ENCODE measurements at regions not wholly inside any gene's neighbourhood (a gene's known extent, or its start where the extent isn't known, plus 50 kb on each side); places are given as distances from the start of the nearest gene placed in this dataset.

DNA sequence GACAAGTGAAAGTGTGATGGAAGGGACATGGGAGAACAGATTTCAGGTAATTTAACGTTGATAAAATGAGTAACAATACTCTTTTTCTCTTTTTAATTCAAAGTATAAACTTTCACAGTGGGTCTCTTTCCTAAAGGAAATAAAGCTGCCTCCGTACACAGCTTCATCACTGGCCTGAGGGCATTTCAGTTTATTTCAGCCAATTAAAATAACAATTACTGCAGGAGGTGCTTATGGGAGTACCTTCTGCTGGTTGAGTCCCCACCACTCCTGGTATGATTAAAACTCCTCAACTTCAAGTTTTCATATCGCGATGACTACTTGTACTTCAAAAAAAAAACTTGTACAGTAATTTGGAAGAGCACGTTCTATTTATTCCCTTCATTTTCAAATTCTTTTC, 1845.9 kb downstream of the MAT2B start:
- H3K9me3 ChIP-seq (ENCODE audit: control insufficient read depth in 5 of 5, low read length in 5 of 5) = no peaks in the 10 kb centered on the region
- H3K4me3 ChIP-seq (ENCODE audit: low read depth in 1 of 5, low read length in 5 of 5) = no peak overlapping the region
- no peaks in the 10 kb centered on the region for H3K27me3 ChIP-seq (ENCODE audit: control insufficient read depth in 5 of 5, insufficient read depth in 4 of 5, low read length in 5 of 5)
- H3K27ac ChIP-seq (ENCODE audit: low read depth, low read length) = no peak overlapping the region
- no peaks in the 10 kb centered on the region for H3K4me1 ChIP-seq (ENCODE audit: control insufficient read depth in 5 of 5, insufficient read depth in 5 of 5, low read length in 5 of 5)
- H3K36me3 ChIP-seq (ENCODE audit: control insufficient read depth in 5 of 5, insufficient read depth in 5 of 5, low read length in 5 of 5) = no peaks in the 10 kb centered on the region
- H3K9ac ChIP-seq (ENCODE audit: low read length in 5 of 5) = no peak overlapping the region

DNA sequence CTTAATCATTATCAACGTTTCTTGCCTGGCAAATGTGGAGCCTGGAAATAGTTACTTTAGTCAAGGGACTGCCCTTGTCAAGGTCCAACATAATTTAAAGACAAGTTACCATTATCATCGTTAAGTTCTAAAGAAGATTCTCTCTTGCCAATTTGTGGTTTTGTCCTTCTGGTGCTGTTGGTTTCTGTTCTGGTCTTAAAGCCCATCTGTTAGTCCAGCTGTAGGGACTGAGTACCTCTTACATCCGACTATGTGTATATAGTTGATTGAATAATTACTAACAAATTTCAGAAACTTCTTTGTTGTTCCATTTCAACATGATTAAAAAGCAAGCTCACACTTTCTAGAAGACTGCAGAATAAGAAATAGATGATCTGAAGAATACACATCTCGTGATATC, 1854.9 kb downstream of the MAT2B start:
- Histone ChIP-seq H3K9ac (ENCODE audit: low read length in 5 of 5) (no peak overlapping the region), H3K4me3 (ENCODE audit: low read depth in 1 of 5, low read length in 5 of 5) (no peak overlapping the region), H3K36me3 (ENCODE audit: control insufficient read depth in 5 of 5, insufficient read depth in 5 of 5, low read length in 5 of 5) (no peaks in the 10 kb centered on the region), H3K4me1 (ENCODE audit: control insufficient read depth in 5 of 5, insufficient read depth in 5 of 5, low read length in 5 of 5) (no peaks in the 10 kb centered on the region), H3K27me3 (ENCODE audit: control insufficient read depth in 5 of 5, insufficient read depth in 4 of 5, low read length in 5 of 5) (no peaks in the 10 kb centered on the region), H3K27ac (ENCODE audit: low read depth, low read length) (no peak overlapping the region), H3K9me3 (ENCODE audit: control insufficient read depth in 5 of 5, low read length in 5 of 5) (no peaks in the 10 kb centered on the region)

DNA sequence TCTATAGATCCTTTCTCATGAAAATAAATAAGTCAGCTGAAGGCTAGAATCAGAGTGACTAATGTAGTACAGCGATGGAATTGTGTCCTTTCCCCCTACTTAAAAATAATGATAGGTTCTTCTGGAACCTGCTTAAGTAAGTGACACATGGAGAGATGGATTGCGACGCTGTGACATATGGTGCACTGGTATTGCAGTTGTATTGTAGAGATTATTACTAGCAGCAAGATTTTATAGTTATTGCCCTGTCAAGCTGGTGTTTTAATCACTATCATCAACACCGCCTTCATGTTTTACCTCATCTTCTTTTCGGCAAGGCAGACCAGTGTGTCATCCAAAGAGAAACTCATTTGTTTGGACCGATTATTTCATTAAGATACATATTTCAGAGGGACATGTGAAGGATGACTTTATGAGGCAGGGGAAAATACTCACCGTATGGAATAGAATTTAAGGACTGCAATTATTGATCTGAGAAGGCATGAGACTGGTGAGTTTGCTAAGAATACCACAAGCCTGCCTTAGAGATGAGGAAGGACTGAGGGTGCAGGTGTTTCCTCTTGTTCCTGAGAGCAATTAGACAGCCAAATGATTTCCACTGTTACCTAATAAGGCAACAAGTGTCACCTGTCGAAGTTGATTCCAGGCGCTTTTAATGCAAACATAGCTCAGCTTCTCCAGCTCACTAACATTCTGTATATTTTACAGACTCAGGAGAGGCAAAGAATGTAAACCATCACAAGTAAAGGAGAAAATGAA, 1855.5 kb downstream of the MAT2B start:
- Histone ChIP-seq H3K9me3 (ENCODE audit: control insufficient read depth in 5 of 5, low read length in 5 of 5) (no peaks in the 10 kb centered on the region), H3K36me3 (ENCODE audit: control insufficient read depth in 5 of 5, insufficient read depth in 5 of 5, low read length in 5 of 5) (no peaks in the 10 kb centered on the region), H3K27me3 (ENCODE audit: control insufficient read depth in 5 of 5, insufficient read depth in 4 of 5, low read length in 5 of 5) (no peaks in the 10 kb centered on the region), H3K4me3 (ENCODE audit: low read depth in 1 of 5, low read length in 5 of 5) (no peak overlapping the region), H3K4me1 (ENCODE audit: control insufficient read depth in 5 of 5, insufficient read depth in 5 of 5, low read length in 5 of 5) (no peaks in the 10 kb centered on the region), H3K27ac (ENCODE audit: low read depth, low read length) (no peak overlapping the region), H3K9ac (ENCODE audit: low read length in 5 of 5) (no peak overlapping the region)

DNA sequence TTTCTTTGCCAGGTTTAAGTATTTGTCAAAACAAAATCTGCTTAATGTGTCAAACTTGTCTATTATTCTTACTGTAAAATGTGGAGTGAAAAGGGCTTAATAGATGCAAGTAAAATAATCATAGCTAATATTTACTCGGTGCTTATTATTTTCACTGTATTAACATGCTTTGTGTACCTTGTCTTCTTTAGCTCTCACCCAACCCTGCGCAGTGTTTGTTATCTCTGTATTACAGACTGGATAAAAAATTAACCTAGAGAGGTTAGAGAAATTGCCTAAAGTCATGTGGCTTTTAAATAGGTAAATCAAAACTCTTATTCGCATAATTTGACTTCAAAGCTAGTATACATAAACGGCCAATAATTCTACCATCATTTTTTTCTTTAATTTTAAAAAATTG, 1864.8 kb downstream of the MAT2B start:
- Histone ChIP-seq H3K36me3 (ENCODE audit: control insufficient read depth in 5 of 5, insufficient read depth in 5 of 5, low read length in 5 of 5) (no peaks in the 10 kb centered on the region), H3K27ac (ENCODE audit: low read depth, low read length) (no peak overlapping the region), H3K4me3 (ENCODE audit: low read depth in 1 of 5, low read length in 5 of 5) (no peak overlapping the region), H3K9me3 (ENCODE audit: control insufficient read depth in 5 of 5, low read length in 5 of 5) (no peaks in the 10 kb centered on the region), H3K4me1 (ENCODE audit: control insufficient read depth in 5 of 5, insufficient read depth in 5 of 5, low read length in 5 of 5) (no peaks in the 10 kb centered on the region), H3K27me3 (ENCODE audit: control insufficient read depth in 5 of 5, insufficient read depth in 4 of 5, low read length in 5 of 5) (no peaks in the 10 kb centered on the region), H3K9ac (ENCODE audit: low read length in 5 of 5) (no peak overlapping the region)

DNA sequence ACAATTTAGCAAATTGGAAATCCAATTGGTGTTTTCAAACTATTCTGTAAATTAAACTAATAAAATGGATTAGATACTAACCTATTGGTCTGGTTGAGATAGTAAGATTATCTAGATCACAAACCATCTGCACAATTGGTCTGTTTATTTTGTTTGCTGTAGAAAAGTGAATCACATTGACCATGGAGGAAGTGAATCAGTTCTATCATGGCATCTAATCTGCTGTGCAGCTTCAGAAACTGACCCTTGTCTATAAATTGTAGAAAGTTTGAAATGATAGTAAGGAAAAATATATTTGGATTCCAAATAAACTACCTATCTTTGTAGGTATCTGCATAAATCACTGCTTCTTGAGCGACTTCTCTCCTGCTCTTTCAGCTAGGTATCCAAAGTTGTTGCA, 1865.4 kb downstream of the MAT2B start:
- no peak overlapping the region for H3K27ac ChIP-seq (ENCODE audit: low read depth, low read length)
- no peak overlapping the region for H3K9ac ChIP-seq (ENCODE audit: low read length in 5 of 5)
- H3K4me3 ChIP-seq (ENCODE audit: low read depth in 1 of 5, low read length in 5 of 5) = no peak overlapping the region
- no peaks in the 10 kb centered on the region for H3K9me3 ChIP-seq (ENCODE audit: control insufficient read depth in 5 of 5, low read length in 5 of 5)
- H3K36me3 ChIP-seq (ENCODE audit: control insufficient read depth in 5 of 5, insufficient read depth in 5 of 5, low read length in 5 of 5) = no peaks in the 10 kb centered on the region
- H3K27me3 ChIP-seq (ENCODE audit: control insufficient read depth in 5 of 5, insufficient read depth in 4 of 5, low read length in 5 of 5) = no peaks in the 10 kb centered on the region
- H3K4me1 ChIP-seq (ENCODE audit: control insufficient read depth in 5 of 5, insufficient read depth in 5 of 5, low read length in 5 of 5) = no peaks in the 10 kb centered on the region

DNA sequence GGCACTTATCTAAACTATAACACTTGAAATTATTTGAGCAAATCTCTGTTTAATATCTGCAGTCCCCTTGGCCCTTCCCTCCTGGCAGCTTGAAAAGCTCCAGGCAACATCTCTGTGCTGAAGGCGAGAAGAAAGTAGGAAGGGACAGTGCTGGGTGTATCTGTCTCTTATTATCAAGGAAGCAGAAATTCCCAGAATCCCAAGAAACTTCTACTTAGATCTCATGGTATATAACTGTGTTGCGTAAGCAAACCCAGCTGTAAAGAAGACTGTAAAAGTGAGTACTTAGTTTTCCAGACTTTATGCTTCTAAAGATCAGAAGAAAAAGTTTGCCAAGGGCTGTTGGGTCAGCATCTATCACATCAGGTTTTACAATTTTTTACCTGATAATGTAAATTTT, 1869.8 kb downstream of the MAT2B start:
- Histone ChIP-seq H3K9ac (ENCODE audit: low read length in 5 of 5) (no peak overlapping the region), H3K9me3 (ENCODE audit: control insufficient read depth in 5 of 5, low read length in 5 of 5) (no peaks in the 10 kb centered on the region), H3K4me1 (ENCODE audit: control insufficient read depth in 5 of 5, insufficient read depth in 5 of 5, low read length in 5 of 5) (no peaks in the 10 kb centered on the region), H3K27ac (ENCODE audit: low read depth, low read length) (no peak overlapping the region), H3K27me3 (ENCODE audit: control insufficient read depth in 5 of 5, insufficient read depth in 4 of 5, low read length in 5 of 5) (no peaks in the 10 kb centered on the region), H3K36me3 (ENCODE audit: control insufficient read depth in 5 of 5, insufficient read depth in 5 of 5, low read length in 5 of 5) (no peaks in the 10 kb centered on the region), H3K4me3 (ENCODE audit: low read depth in 1 of 5, low read length in 5 of 5) (no peak overlapping the region)

DNA sequence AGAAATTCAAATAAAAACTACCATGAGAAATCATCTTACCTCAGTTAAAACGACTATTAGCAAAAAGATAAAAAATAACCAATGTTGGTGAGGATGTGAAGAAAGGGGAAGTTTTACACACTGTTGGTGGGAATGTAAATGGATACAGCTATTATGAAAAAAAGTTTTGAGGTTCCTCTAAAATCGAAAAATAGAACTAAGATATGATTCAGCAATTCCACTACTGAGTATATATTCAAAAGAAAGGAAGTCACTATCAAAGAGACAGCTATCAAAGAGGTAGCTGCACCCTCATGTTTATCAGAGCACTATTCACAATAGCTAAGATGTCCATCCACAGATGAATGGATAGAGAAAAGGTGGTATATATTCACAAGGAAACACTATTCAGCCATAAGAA, 1888.4 kb downstream of the MAT2B start:
- no peaks in the 10 kb centered on the region for H3K4me1 ChIP-seq (ENCODE audit: control insufficient read depth in 5 of 5, insufficient read depth in 5 of 5, low read length in 5 of 5)
- peaks cover 0 to 18% (median 7%) of the 10 kb centered on the region in 5 donors for H3K9me3 ChIP-seq (ENCODE audit: control insufficient read depth in 5 of 5, low read length in 5 of 5)
- no peak overlapping the region for H3K4me3 ChIP-seq (ENCODE audit: low read depth in 1 of 5, low read length in 5 of 5)
- H3K36me3 ChIP-seq (ENCODE audit: control insufficient read depth in 5 of 5, insufficient read depth in 5 of 5, low read length in 5 of 5) = no peaks in the 10 kb centered on the region
- no peak overlapping the region for H3K27ac ChIP-seq (ENCODE audit: low read depth, low read length)
- H3K27me3 ChIP-seq (ENCODE audit: control insufficient read depth in 5 of 5, insufficient read depth in 4 of 5, low read length in 5 of 5) = no peaks in the 10 kb centered on the region
- no peak overlapping the region for H3K9ac ChIP-seq (ENCODE audit: low read length in 5 of 5)

DNA sequence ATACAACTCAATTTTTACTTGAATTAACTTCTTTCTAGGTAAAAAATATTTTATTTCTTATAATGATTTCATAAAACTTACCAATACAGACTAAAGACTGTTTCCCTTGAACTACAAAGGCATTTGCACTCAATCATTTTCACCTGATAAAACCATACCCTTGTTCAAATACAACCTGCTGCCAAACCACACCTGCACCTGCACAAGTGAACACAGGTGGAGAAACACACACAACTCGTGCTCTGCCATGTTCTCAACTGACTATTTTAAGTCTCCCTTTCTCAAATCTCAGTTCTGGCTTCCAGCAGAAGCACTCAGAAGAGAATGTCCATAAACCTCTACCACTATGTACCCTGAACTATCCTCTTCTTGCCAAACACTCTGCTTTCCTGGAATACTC, 1892.1 kb downstream of the MAT2B start:
- H3K4me1 ChIP-seq (ENCODE audit: control insufficient read depth in 5 of 5, insufficient read depth in 5 of 5, low read length in 5 of 5) = no peaks in the 10 kb centered on the region
- no peak overlapping the region for H3K9ac ChIP-seq (ENCODE audit: low read length in 5 of 5)
- H3K36me3 ChIP-seq (ENCODE audit: control insufficient read depth in 5 of 5, insufficient read depth in 5 of 5, low read length in 5 of 5) = no peaks in the 10 kb centered on the region
- H3K27ac ChIP-seq (ENCODE audit: low read depth, low read length) = no peak overlapping the region
- H3K27me3 ChIP-seq (ENCODE audit: control insufficient read depth in 5 of 5, insufficient read depth in 4 of 5, low read length in 5 of 5) = no peaks in the 10 kb centered on the region
- H3K4me3 ChIP-seq (ENCODE audit: low read depth in 1 of 5, low read length in 5 of 5) = no peak overlapping the region
- H3K9me3 ChIP-seq (ENCODE audit: control insufficient read depth in 5 of 5, low read length in 5 of 5) = no peaks in the 10 kb centered on the region

DNA sequence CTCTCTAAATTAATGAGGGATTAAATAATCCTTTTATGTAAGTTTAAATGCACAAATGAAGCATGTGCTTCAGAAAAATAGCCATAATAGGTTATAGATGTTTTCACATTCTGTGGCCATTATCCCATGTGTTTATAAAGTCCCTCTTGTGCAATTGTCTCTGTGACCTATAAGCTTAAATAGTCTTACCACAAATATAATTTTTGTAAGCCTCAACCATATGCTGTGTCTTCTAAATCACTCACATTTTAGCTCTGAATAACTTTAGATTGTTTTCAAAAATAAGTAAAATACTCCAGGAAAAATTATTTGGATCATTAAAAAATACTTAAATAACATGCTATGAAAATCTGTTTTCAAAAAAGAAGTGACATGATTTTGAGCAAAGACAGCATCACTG, 1894.7 kb downstream of the MAT2B start:
- no peaks in the 10 kb centered on the region for H3K9me3 ChIP-seq (ENCODE audit: control insufficient read depth in 5 of 5, low read length in 5 of 5)
- H3K9ac ChIP-seq (ENCODE audit: low read length in 5 of 5) = no peak overlapping the region
- H3K36me3 ChIP-seq (ENCODE audit: control insufficient read depth in 5 of 5, insufficient read depth in 5 of 5, low read length in 5 of 5) = no peaks in the 10 kb centered on the region
- H3K4me3 ChIP-seq (ENCODE audit: low read depth in 1 of 5, low read length in 5 of 5) = no peak overlapping the region
- H3K27me3 ChIP-seq (ENCODE audit: control insufficient read depth in 5 of 5, insufficient read depth in 4 of 5, low read length in 5 of 5) = no peaks in the 10 kb centered on the region
- no peaks in the 10 kb centered on the region for H3K4me1 ChIP-seq (ENCODE audit: control insufficient read depth in 5 of 5, insufficient read depth in 5 of 5, low read length in 5 of 5)
- no peak overlapping the region for H3K27ac ChIP-seq (ENCODE audit: low read depth, low read length)

DNA sequence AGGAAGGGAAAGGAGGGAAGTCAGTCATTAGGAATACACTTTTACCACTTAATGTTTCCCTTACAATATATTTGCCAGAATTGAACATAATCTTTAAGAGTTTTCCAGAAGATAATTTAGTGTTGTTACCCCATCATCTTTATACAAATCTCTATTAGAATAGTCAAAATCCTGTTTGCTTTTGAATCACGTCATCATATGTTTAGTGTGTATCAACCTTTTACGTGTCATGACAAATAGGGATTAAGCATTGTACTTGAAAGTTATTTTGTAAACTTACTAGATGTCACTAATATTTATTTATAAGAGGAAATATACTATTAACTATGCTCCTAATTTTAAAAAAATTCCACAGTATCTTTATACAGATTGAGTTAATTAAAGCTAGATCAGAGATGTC, 1899.5 kb downstream of the MAT2B start:
- Histone ChIP-seq H3K27ac (ENCODE audit: low read depth, low read length) (no peak overlapping the region), H3K9me3 (ENCODE audit: control insufficient read depth in 5 of 5, low read length in 5 of 5) (peaks cover 0 to 12% (median 0%) of the 10 kb centered on the region in 5 donors), H3K4me1 (ENCODE audit: control insufficient read depth in 5 of 5, insufficient read depth in 5 of 5, low read length in 5 of 5) (peaks cover 0 to 5% (median 0%) of the 10 kb centered on the region in 5 donors), H3K27me3 (ENCODE audit: control insufficient read depth in 5 of 5, insufficient read depth in 4 of 5, low read length in 5 of 5) (no peaks in the 10 kb centered on the region), H3K4me3 (ENCODE audit: low read depth in 1 of 5, low read length in 5 of 5) (no peak overlapping the region), H3K9ac (ENCODE audit: low read length in 5 of 5) (no peak overlapping the region), H3K36me3 (ENCODE audit: control insufficient read depth in 5 of 5, insufficient read depth in 5 of 5, low read length in 5 of 5) (no peaks in the 10 kb centered on the region)

Measured in subcutaneous abdominal adipose tissue (tissue), 5 donors.